Neural cell (in vitro differentiated cells): ENCODE measurements at regions not wholly inside any gene's neighbourhood (a gene's known extent, or its start where the extent isn't known, plus 50 kb on each side); places are given as distances from the start of the nearest gene placed in this dataset.
"Not testable (repeated sequence)": the region's sequence is repeated elsewhere in the genome, so short reads cannot be mapped to it uniquely, and the experiment has no call there.

ENCODE experiments used
- H2AFZ ChIP-seq: fragments of 200-600, 300-800 bp; sonication (generic), shearing (Covaris generic); 2 replicates; pipeline ENCODE4 v1.6.0; 2014; ENCODE audit warnings: low read depth, mild to moderate bottlenecking, antibody characterized with exemption, low read length, moderate library complexity
- H3F3A ChIP-seq: fragments of 200-600 bp; shearing (Covaris generic); 2 replicates; pipeline ENCODE4 v1.6.1; 2016; ENCODE audit warnings: mild to moderate bottlenecking, moderate library complexity, mixed read lengths, antibody characterized with exemption, low read length; ENCODE audit not compliant: insufficient read depth, poor library complexity, severe bottlenecking
- H3K27ac ChIP-seq: fragments of 200-600, 300-800 bp; sonication (generic), shearing (Covaris generic); 2 replicates; pipeline ENCODE4 v1.5.1; 2014; ENCODE audit warnings: mild to moderate bottlenecking, low read length, moderate library complexity
- H3K27me3 ChIP-seq: fragments of 300-800, 200-600 bp; sonication (generic), shearing (Covaris generic); 2 replicates; pipeline ENCODE4 v1.6.0; 2014; ENCODE audit warnings: mild to moderate bottlenecking, low read depth, low read length, moderate library complexity; ENCODE audit not compliant: insufficient read depth
- H3K36me3 ChIP-seq: fragments of 300-800, 200-600 bp; sonication (generic), shearing (Covaris generic); 2 replicates; pipeline ENCODE4 v1.5.1; 2014; ENCODE audit warnings: mild to moderate bottlenecking, antibody characterized with exemption, low read length, moderate library complexity; ENCODE audit not compliant: insufficient read depth
- H3K4me2 ChIP-seq: fragments of 300-800, 200-600 bp; sonication (generic), shearing (Covaris generic); 2 replicates; pipeline ENCODE4 v1.6.0; 2014; ENCODE audit warnings: mild to moderate bottlenecking, low read length
- H3K4me3 ChIP-seq: fragments of 300-800, 200-600 bp; sonication (generic), shearing (Covaris generic); 2 replicates; pipeline ENCODE4 v1.5.1; 2014; ENCODE audit warnings: mild to moderate bottlenecking, low read length, moderate library complexity
- H3K79me2 ChIP-seq: fragments of 200-600 bp; shearing (Covaris generic); replicated peaks from 2 replicates; pipeline ENCODE4 v1.6.0; 2014; ENCODE audit warnings: mild to moderate bottlenecking, low read length, moderate library complexity; ENCODE audit not compliant: insufficient read depth
- H3K9ac ChIP-seq: fragments of 300-800, 200-600 bp; sonication (generic), shearing (Covaris generic); 2 replicates; pipeline ENCODE4 v1.6.1; 2016; ENCODE audit warnings: mild to moderate bottlenecking, low read length, mixed read lengths
- H3K9me2 ChIP-seq: fragments of 200-600 bp; shearing (Covaris generic); 2 replicates; pipeline ENCODE4 v1.6.1; 2016; ENCODE audit warnings: mild to moderate bottlenecking, low read length, mixed read lengths; ENCODE audit not compliant: insufficient read depth
- H3K9me3 ChIP-seq: fragments of 200-600, 300-800 bp; sonication (generic), shearing (Covaris generic); 2 replicates; pipeline ENCODE4 v1.6.1; 2016; ENCODE audit warnings: mild to moderate bottlenecking, mixed run types, low read length, moderate library complexity, mixed read lengths
- H4K20me1 ChIP-seq: fragments of 200-600 bp; shearing (Covaris generic); 2 replicates; pipeline ENCODE4 v1.6.1; 2016; ENCODE audit warnings: mild to moderate bottlenecking, mixed run types; ENCODE audit not compliant: insufficient read depth
- CTCF ChIP-seq: fragments of 450-650 bp; IDR thresholded peaks from 2 replicates; pipeline ENCODE4 v1.5.1; 2014; ENCODE audit warnings: antibody characterized with exemption, mild to moderate bottlenecking, moderate library complexity; ENCODE audit not compliant: poor library complexity, severe bottlenecking
- EP300 ChIP-seq: fragments of 450-650 bp; conservative IDR thresholded peaks from 2 replicates; pipeline ENCODE4 v1.6.1; 2014; ENCODE audit warnings: antibody characterized with exemption, mild to moderate bottlenecking, moderate library complexity; ENCODE audit not compliant: poor library complexity, severe bottlenecking
- EZH2 ChIP-seq: fragments of 200-600, 300-800 bp; shearing (Covaris generic), sonication (generic); IDR thresholded peaks from 2 replicates; pipeline ENCODE4 v1.6.1; 2014; ENCODE audit warnings: antibody characterized with exemption, low read length, borderline replicate concordance, mild to moderate bottlenecking; ENCODE audit not compliant: insufficient read depth, poor library complexity, severe bottlenecking
- MXI1 ChIP-seq: fragments of 450-650 bp; conservative IDR thresholded peaks from 2 replicates; pipeline ENCODE4 v1.6.1; 2014; ENCODE audit warnings: antibody characterized with exemption, mild to moderate bottlenecking; ENCODE audit not compliant: poor library complexity, severe bottlenecking
- POLR2AphosphoS5 ChIP-seq: IDR thresholded peaks from 2 replicates; pipeline ENCODE4 v1.6.1; 2012
- RAD21 ChIP-seq: fragments of 450-650 bp; conservative IDR thresholded peaks from 2 replicates; pipeline ENCODE4 v1.6.1; 2014; ENCODE audit warnings: antibody characterized with exemption, mild to moderate bottlenecking, moderate library complexity
- REST ChIP-seq: IDR thresholded peaks from 2 replicates; pipeline ENCODE4 v1.6.1; 2012; ENCODE audit warnings: borderline replicate concordance
- SMC3 ChIP-seq: fragments of 450-650 bp; conservative IDR thresholded peaks from 2 replicates; pipeline ENCODE4 v1.6.1; 2014; ENCODE audit warnings: antibody characterized with exemption, mild to moderate bottlenecking, moderate library complexity; ENCODE audit not compliant: poor library complexity
- TAF1 ChIP-seq: IDR thresholded peaks from 2 replicates; pipeline ENCODE4 v1.6.1; 2012; ENCODE audit warnings: low read depth

- no peak overlapping the region for H2AFZ ChIP-seq
- H3K79me2 ChIP-seq: no peaks in the 10 kb centered on the region
- H3K9ac ChIP-seq: no peak overlapping the region
- no peaks in the 10 kb centered on the region for H3K36me3 ChIP-seq
- H3K27me3 ChIP-seq: no peaks in the 10 kb centered on the region
- H3K4me2 ChIP-seq: no peak overlapping the region
- H3F3A ChIP-seq: no peaks in the 10 kb centered on the region
- no peaks in the 10 kb centered on the region for H3K9me3 ChIP-seq
- H3K4me3 ChIP-seq: no peak overlapping the region
- H3K9me2 ChIP-seq: no peaks in the 10 kb centered on the region
- TF ChIP-seq SMC3 (no peak), TAF1 (no peak), CTCF (no peak), REST (no peak), RAD21 (no peak), MXI1 (no peak), EZH2 (no peak), EP300 (no peak), POLR2AphosphoS5 (no peak)
- no peak overlapping the region for H3K27ac ChIP-seq
- no peaks in the 10 kb centered on the region for H4K20me1 ChIP-seq
Measured at GRCh38 chr5:96173366-96173765, 211.7 kb upstream of the ELL2 start.

GRCh38 chr5:96172436-96172835, 210.8 kb upstream of the ELL2 start:
- Histone ChIP-seq H3K9ac (no peak overlapping the region), H3K4me2 (no peak overlapping the region), H3K4me3 (no peak overlapping the region), H3K27ac (no peak overlapping the region), H3K27me3 (no peaks in the 10 kb centered on the region), H2AFZ (no peak overlapping the region), H3F3A (no peaks in the 10 kb centered on the region), H3K36me3 (no peaks in the 10 kb centered on the region), H3K79me2 (no peaks in the 10 kb centered on the region), H4K20me1 (no peaks in the 10 kb centered on the region), H3K9me2 (no peaks in the 10 kb centered on the region), H3K9me3 (no peaks in the 10 kb centered on the region)
- TF ChIP-seq MXI1 (no peak), TAF1 (no peak), EP300 (no peak), REST (no peak), SMC3 (no peak), POLR2AphosphoS5 (no peak), RAD21 (no peak), CTCF (no peak), EZH2 (no peak)

- not testable (repeated sequence) for H3K27ac ChIP-seq, H3K4me2 ChIP-seq
Measured at GRCh38 chr5:96171973-96172372, 210.3 kb upstream of the ELL2 start.

More at GRCh38 chr5:96171973-96172372, 210.3 kb upstream of the ELL2 start:
- not testable (repeated sequence) for H2AFZ ChIP-seq, H3K36me3 ChIP-seq, H3F3A ChIP-seq, H3K27me3 ChIP-seq, H3K9ac ChIP-seq, H3K9me3 ChIP-seq, H3K4me3 ChIP-seq, H3K9me2 ChIP-seq, H3K79me2 ChIP-seq, H4K20me1 ChIP-seq
